ENCODE measurements at regions not wholly inside any gene's neighbourhood (a gene's known extent, or its start where the extent isn't known, plus 50 kb on each side); places are given as distances from the start of the nearest gene placed in this dataset.

- intact Hi-C loops (cut with micrococcal nuclease): loop anchor here (5.0 kb wide), 2 partner anchors 256 to 376 kb away; partner anchors contain the start of gene HBP1
- in situ Hi-C loops (cut with MboI; ENCODE audit: low sequenced_read_pairs): loop anchor here (5.0 kb wide), 1 partner anchor 356 kb away; no protein-coding TSS in a partner anchor
- Histone ChIP-seq H3K36me3 (ENCODE audit: control insufficient read depth, insufficient read depth, low read length) (no peaks in the 10 kb centered on the region), H2AFZ (replicated peaks; ENCODE audit: low read length, poor library complexity) (no peak overlapping the region), H3K4me2 (ENCODE audit: low read depth, low read length) (no peak overlapping the region), H4K8ac (ENCODE audit: low read depth in 2 of 2, low read length in 2 of 2) (peak overlapping the region; percentile 1 to 58; a peak in 2 of 4 replicates), H3K4ac (ENCODE audit: low read depth, low read length) (peak overlapping the region; percentile 27), H2BK20ac (ENCODE audit: low read depth, low read length) (peak overlapping the region; percentile 47), H3K18ac (ENCODE audit: low read depth, low read length) (peak overlapping the region; percentile 42; the same call in 1 of the 2 replicates), H3K4me1 (ENCODE audit: control insufficient read depth, insufficient read depth, low read length) (peaks cover 9% of the 10 kb centered on the region; the same call in 1 of the 2 replicates), H3K9me1 (ENCODE audit: insufficient read depth, low read length) (peaks cover 3% of the 10 kb centered on the region; the same call in 1 of the 2 replicates), H3K4me3 (ENCODE audit: insufficient read depth, low read depth, low read length) (no peak overlapping the region), H3K9ac (ENCODE audit: low read depth, low read length) (no peak overlapping the region), H3K23ac (ENCODE audit: low read depth, low read length) (no peak overlapping the region), H3K9me3 (ENCODE audit: control insufficient read depth, insufficient read depth, low read length) (no peaks in the 10 kb centered on the region), H4K91ac (ENCODE audit: insufficient read depth, low read depth, low read length) (peak overlapping the region; percentile 72; the same call in 1 of the 2 replicates), H4K20me1 (ENCODE audit: insufficient read depth, low read length) (no peaks in the 10 kb centered on the region), H3K56ac (ENCODE audit: extremely low read depth, insufficient read depth, low read length) (no peak overlapping the region), H2BK5ac (ENCODE audit: low read depth, low read length, poor library complexity, severe bottlenecking) (no peak overlapping the region), H2AK9ac (replicated peaks; ENCODE audit: low read depth, low read length, poor library complexity) (no peak overlapping the region), H2AK5ac (ENCODE audit: low read depth, low read length) (peak overlapping the region; percentile 40; the same call in 1 of the 2 replicates), H3K27me3 (ENCODE audit: control insufficient read depth, insufficient read depth, low read length) (no peaks in the 10 kb centered on the region), H2BK120ac (ENCODE audit: low read depth, low read length) (peak overlapping the region; percentile 60), H3K27ac (ENCODE audit: insufficient read depth, low read length) (peak overlapping the region; percentile 59; the same call in 1 of the 2 replicates), H2BK15ac (ENCODE audit: low read depth, low read length) (peak overlapping the region; percentile 57; the same call in 2 of the 3 replicates), H3K14ac (replicated peaks; ENCODE audit: low read depth, low read length) (0 out of 2 replicates have a peak overlapping the region, but pooled peaks have one; percentile 25), H3K79me1 (ENCODE audit: low read depth in 1 of 2, low read length in 2 of 2) (no peaks in the 10 kb centered on the region), H4K5ac (ENCODE audit: low read depth, low read length) (no peak overlapping the region; the same call in 1 of the 2 replicates)
- DNase-seq: no peak
- no TSS peak for BruUV-seq (replicated peaks)
- ChIA-PET POLR2A (ENCODE audit: unreplicated experiment) (no interaction called here), CTCF (no interaction called here)
- TF ChIP-seq FOS (IDR thresholded peaks at IDR 0.05; ENCODE audit: low read depth, low read length) (no peak), SMC3 (IDR thresholded peaks at IDR 0.05; ENCODE audit: low read depth, low read length) (no peak), MAFK (IDR thresholded peaks at IDR 0.05; ENCODE audit: low read depth, low read length) (no peak), ELK1 (IDR thresholded peaks at IDR 0.05; ENCODE audit: borderline replicate concordance, low read depth, low read length) (no peak), CEBPB (IDR thresholded peaks at IDR 0.05; ENCODE audit: low read depth, low read length) (no peak), MAZ (IDR thresholded peaks at IDR 0.05; ENCODE audit: borderline replicate concordance, low read depth, low read length) (no peak), RCOR1 (IDR thresholded peaks at IDR 0.05; ENCODE audit: insufficient replicate concordance, low read length) (no peak), CTCF (conservative IDR thresholded peaks at IDR 0.05; ENCODE audit: low read depth, low read length) (no peak), BHLHE40 (IDR thresholded peaks at IDR 0.05; ENCODE audit: low read depth, low read length) (no peak), USF2 (IDR thresholded peaks at IDR 0.05; ENCODE audit: low read depth, low read length) (no peak), POLR2A (IDR thresholded peaks at IDR 0.05; ENCODE audit: low read depth, low read length) (no peak), MXI1 (IDR thresholded peaks at IDR 0.05; ENCODE audit: borderline replicate concordance, low read depth, low read length) (no peak), CHD1 (IDR thresholded peaks at IDR 0.05; ENCODE audit: low read depth, low read length) (no peak), NFE2L2 (IDR thresholded peaks at IDR 0.05; ENCODE audit: low read depth, low read length) (no peak)
- ATAC-seq (ENCODE audit: low read depth): no peak
- dilution Hi-C loops (cut with HindIII; ENCODE audit: low sequenced_read_pairs, unreplicated experiment): no loop called here
- 20% methylated on average over 1 of the region's 4 CpGs; no CpG with 5 or more reads in 1 of the 2 experiments for WGBS, 2 experiments (ENCODE audit: extremely low coverage in 2 of 2, insufficient read length in 1 of 2)
These were observed 73.6 kb upstream of the PIK3CG start for GRCh38 chr7:106791526-106791925.
